Activated CD4-positive, alpha-beta T cell treated with anti-CD3 and anti-CD28 coated beads, Interleukin-2, amount 10 ng/mL, durations not matched to agents 24 days and 14 days (primary cell): ENCODE measurements at regions not wholly inside any gene's neighbourhood (a gene's known extent, or its start where the extent isn't known, plus 50 kb on each side); places are given as distances from the start of the nearest gene placed in this dataset.

Experiments
- DNase-seq: peaks from one replicate; pipeline ENCODE4 v3.0.0; 2022
- H3K27ac Mint-ChIP-seq: one replicate; pipeline ENCODE4 v1.8.0; 2022; ENCODE audit warnings: mild to moderate bottlenecking, mixed read lengths
- H3K27me3 Mint-ChIP-seq: one replicate; pipeline ENCODE4 v1.8.0; 2022; ENCODE audit warnings: mixed read lengths
- H3K36me3 Mint-ChIP-seq: one replicate; pipeline ENCODE4 v1.8.0; 2022; ENCODE audit warnings: low read depth, mild to moderate bottlenecking, mixed read lengths
- H3K4me1 Mint-ChIP-seq: one replicate; pipeline ENCODE4 v1.8.0; 2021; ENCODE audit warnings: mixed read lengths
- H3K4me3 Mint-ChIP-seq: one replicate; pipeline ENCODE4 v1.8.0; 2022; ENCODE audit warnings: mild to moderate bottlenecking, moderate library complexity, mixed read lengths
- H3K9me3 Mint-ChIP-seq: one replicate; pipeline ENCODE4 v1.8.0; 2021; ENCODE audit warnings: mixed read lengths
- intact Hi-C: fragments of 100-400 bp; cut with micrococcal nuclease; formaldehyde crosslinking; loops from one replicate; pipeline ENCODE4 v1.15.1; 2023

DNA sequence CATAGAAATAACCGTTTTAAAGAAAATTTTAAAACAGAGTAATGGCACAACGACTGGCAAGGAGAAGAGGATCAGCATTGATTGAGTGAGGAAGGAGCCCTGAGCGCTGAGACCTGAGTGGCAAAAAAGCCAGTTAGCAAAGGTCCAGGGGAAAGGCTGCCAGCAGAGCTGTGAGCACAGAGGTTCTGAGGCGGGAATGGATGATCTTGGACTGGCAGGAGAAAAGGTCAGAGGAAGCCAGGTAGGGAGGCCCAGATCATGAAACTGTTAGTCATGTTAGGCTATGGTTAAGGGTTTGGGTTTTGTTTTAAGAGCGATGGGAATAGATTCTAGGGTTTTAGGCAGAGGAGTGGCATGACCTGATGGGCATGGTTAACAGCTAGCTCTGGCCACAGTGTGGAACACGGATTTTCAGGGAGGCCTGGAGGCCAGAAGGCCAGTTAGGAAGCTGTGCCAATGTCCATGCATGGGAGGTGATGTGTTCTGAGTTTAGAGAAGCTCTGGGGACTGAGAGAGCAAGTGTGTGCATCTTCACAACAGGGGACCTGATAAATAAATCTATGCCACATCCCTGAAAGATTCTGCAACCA lies 57.7 kb upstream of the GALNT10 start:
- Mint-ChIP-seq H3K27me3 (peaks cover 31% of the 10 kb centered on the region), H3K27ac (no peak overlapping the region), H3K4me1 (no peaks in the 10 kb centered on the region), H3K9me3 (no peaks in the 10 kb centered on the region), H3K36me3 (no peaks in the 10 kb centered on the region), H3K4me3 (no peak overlapping the region)
- DNase-seq: no peak
- intact Hi-C loops: no loop called here

DNA sequence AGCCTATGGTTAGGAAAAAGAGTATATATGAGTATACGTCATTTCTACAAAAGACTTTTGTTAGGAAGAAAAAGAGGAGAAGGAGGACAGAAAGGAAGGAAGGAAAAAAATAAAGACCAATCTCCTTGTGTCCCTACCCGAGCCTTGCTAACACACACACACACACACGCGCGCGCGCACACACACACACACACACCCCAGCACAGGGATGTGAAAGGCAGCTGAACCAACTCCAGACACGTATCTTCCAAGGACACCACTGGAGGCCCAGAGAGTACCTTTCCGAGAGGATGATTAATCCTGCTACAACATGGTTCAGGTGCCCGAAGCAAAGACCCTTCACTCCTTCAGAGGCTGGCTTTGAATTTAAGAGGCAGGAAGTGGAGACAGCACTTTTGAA lies 56.9 kb upstream of the GALNT10 start:
- Mint-ChIP-seq H3K9me3 (no peaks in the 10 kb centered on the region), H3K36me3 (no peaks in the 10 kb centered on the region), H3K4me3 (no peak overlapping the region), H3K4me1 (no peaks in the 10 kb centered on the region), H3K27ac (no peak overlapping the region), H3K27me3 (peaks cover 31% of the 10 kb centered on the region)
- no peak for DNase-seq
- intact Hi-C loops: no loop called here

- no peaks in the 10 kb centered on the region for H3K9me3 Mint-ChIP-seq
- H3K4me1 Mint-ChIP-seq: no peaks in the 10 kb centered on the region
- no peak overlapping the region for H3K27ac Mint-ChIP-seq
- H3K4me3 Mint-ChIP-seq: no peak overlapping the region
- intact Hi-C loops: no loop called here
- H3K36me3 Mint-ChIP-seq: no peaks in the 10 kb centered on the region
- no peak for DNase-seq
- H3K27me3 Mint-ChIP-seq: peaks cover 29% of the 10 kb centered on the region
These were observed 56.0 kb upstream of the GALNT10 start for GRCh38 chr5:154134499-154134898.

DNA sequence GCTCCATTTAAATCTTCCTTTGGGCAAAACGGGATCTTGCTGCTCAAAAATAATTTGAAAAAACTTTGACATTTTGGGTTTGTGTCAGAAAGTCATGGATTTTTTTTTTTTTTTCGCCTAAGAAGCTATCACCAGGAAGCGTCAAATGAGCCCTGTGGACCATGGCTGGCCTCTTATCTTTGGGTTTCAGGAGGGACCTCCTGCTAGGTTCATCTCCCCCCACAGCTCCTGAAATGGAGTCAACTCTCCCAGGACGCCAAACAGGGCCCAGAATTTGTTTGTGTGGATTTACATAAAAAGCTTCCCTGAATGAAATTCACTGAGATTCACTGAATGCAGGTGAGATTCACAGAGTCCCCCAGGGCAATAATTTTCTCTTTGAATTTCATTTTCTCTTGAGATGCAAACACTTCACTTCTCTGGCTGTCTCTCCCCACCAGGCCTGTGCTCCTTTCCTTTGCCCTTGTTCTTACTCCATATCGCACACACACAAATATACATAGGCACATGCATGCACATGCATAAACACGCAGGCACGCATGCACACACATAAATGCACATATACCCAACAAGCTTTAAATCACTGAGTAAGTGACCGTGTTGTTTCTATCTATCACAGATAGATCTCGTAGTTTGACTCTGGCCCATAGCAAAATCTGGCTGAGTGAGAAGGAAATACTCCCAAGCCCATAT lies 55.3 kb upstream of the GALNT10 start:
- H3K4me1 Mint-ChIP-seq: no peaks in the 10 kb centered on the region
- H3K9me3 Mint-ChIP-seq: no peaks in the 10 kb centered on the region
- intact Hi-C loops: no loop called here
- H3K27me3 Mint-ChIP-seq: peaks cover 22% of the 10 kb centered on the region
- H3K27ac Mint-ChIP-seq: no peak overlapping the region
- H3K4me3 Mint-ChIP-seq: no peak overlapping the region
- H3K36me3 Mint-ChIP-seq: no peaks in the 10 kb centered on the region
- no peak for DNase-seq

DNA sequence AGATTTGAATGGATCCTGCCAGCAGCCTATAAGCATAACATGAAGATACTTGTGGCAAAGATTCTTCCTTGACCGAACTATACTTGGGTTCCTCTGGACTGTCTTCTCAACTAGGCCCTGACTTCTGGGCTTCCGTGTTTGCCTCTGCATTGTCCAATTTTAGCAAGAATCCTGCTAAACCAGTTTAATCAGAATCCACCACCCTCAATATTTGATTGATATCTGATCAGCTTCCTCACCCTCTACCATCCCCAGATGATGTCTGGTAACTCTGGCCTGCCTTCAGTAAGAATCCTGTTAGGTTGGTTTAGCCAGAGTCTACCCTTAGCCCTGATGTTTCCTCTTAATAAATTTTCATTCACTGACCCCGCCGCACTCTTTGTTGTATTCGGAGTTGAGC lies 54.4 kb upstream of the GALNT10 start:
- intact Hi-C loops: no loop called here
- Mint-ChIP-seq H3K4me1 (no peaks in the 10 kb centered on the region), H3K4me3 (no peak overlapping the region), H3K36me3 (no peaks in the 10 kb centered on the region), H3K27me3 (peaks cover 21% of the 10 kb centered on the region), H3K27ac (no peak overlapping the region), H3K9me3 (no peaks in the 10 kb centered on the region)
- no peak for DNase-seq

DNA sequence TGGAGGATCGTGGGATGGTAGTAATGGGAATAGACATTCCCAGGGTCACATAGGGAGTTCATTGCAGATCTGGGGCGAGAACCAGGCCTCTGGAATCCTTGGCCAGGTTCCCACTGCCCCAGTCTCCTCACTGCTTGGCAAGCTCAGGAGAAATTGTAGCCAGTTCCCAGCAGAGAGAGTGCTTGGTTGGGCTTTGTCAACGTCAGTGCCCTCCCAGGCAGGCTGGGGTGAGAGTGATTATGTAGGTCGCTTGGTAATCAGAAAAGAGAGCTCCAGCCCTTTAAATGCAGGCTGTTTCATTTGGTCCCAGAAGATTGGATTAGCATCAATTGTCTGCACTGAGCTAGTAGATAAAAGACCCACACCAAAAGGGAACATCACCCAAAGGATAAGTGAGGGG lies 51.8 kb upstream of the GALNT10 start:
- no peak for DNase-seq
- Mint-ChIP-seq H3K27ac (no peak overlapping the region), H3K27me3 (peaks cover 5% of the 10 kb centered on the region), H3K4me3 (no peak overlapping the region), H3K9me3 (no peaks in the 10 kb centered on the region), H3K4me1 (no peaks in the 10 kb centered on the region), H3K36me3 (no peaks in the 10 kb centered on the region)
- intact Hi-C loops: no loop called here

GRCh38 chr5:154140381-154140780 lies 50.2 kb upstream of the GALNT10 start:
- Mint-ChIP-seq H3K9me3 (no peaks in the 10 kb centered on the region), H3K36me3 (no peaks in the 10 kb centered on the region)
- intact Hi-C loops: no loop called here

More at GRCh38 chr5:154140381-154140780, 50.2 kb upstream of the GALNT10 start:
- Mint-ChIP-seq H3K4me3 (no peak overlapping the region), H3K27ac (no peak overlapping the region), H3K27me3 (peaks cover 6% of the 10 kb centered on the region), H3K4me1 (no peaks in the 10 kb centered on the region)
- no peak for DNase-seq
